ENCODE measurements at regions not wholly inside any gene's neighbourhood (a gene's known extent, or its start where the extent isn't known, plus 50 kb on each side); places are given as distances from the start of the nearest gene placed in this dataset.
"Not testable (repeated sequence)": the region's sequence is repeated elsewhere in the genome, so short reads cannot be mapped to it uniquely, and the experiment has no call there.

GRCh38 chr5:79924936-79925893 lies 65.8 kb downstream of the MTX3 start:
- ChIA-PET CTCF (interaction anchor here (0.7 to 5.4 kb wide), 3 partner anchors 147 to 258 kb away, joined by 3 to 40 read pairs (median 3); no protein-coding TSS in a partner anchor), POLR2A (interaction anchor here (0.5 kb wide), 1 partner anchor 762 kb away, joined by 3 read pairs; no protein-coding TSS in a partner anchor)
- TF ChIP-seq CTCF (IDR thresholded peaks at IDR 0.05; ENCODE audit: insufficient read depth, low read length, missing control alignments), result peak; percentile 23
- no peak for DNase-seq (ENCODE audit: low read depth, low spot score)
- H3K4me3 ChIP-seq (ENCODE audit: low read depth, low read length), result no peak overlapping the region

GRCh38 chr5:79923431-79923830 lies 67.6 kb downstream of the MTX3 start:
- ChIA-PET POLR2A (no interaction called here), CTCF (interaction anchor here (1.3 to 5.4 kb wide), 2 partner anchors 10 to 160 kb away, joined by 4 to 40 read pairs; no protein-coding TSS in a partner anchor)
- no peak overlapping the region for H3K4me3 ChIP-seq (ENCODE audit: low read depth, low read length)
- no peak for TF ChIP-seq CTCF (IDR thresholded peaks at IDR 0.05; ENCODE audit: insufficient read depth, low read length, missing control alignments)
- no peak for DNase-seq (ENCODE audit: low read depth, low spot score)

- DNase-seq (ENCODE audit: low read depth, low spot score), result no peak
- H3K4me3 ChIP-seq (ENCODE audit: low read depth, low read length), result no peak overlapping the region
- ChIA-PET POLR2A (no interaction called here), CTCF (interaction anchor here (5.4 kb wide), 1 partner anchor 161 kb away, joined by 40 read pairs; no protein-coding TSS in a partner anchor)
- no peak for TF ChIP-seq CTCF (IDR thresholded peaks at IDR 0.05; ENCODE audit: insufficient read depth, low read length, missing control alignments)
These were observed 68.4 kb downstream of the MTX3 start for GRCh38 chr5:79922626-79923025.

- POLR2A ChIA-PET; CTCF ChIA-PET; DNase-seq (ENCODE audit: low read depth, low spot score); H3K4me3 ChIP-seq (ENCODE audit: low read depth, low read length): not testable (repeated sequence)
These were observed 83.6 kb downstream of the MTX3 start for GRCh38 chr5:79907452-79907851.

GRCh38 chr5:79902571-79902970 lies 88.5 kb downstream of the MTX3 start:
- POLR2A ChIA-PET; DNase-seq (ENCODE audit: low read depth, low spot score); CTCF ChIA-PET; H3K4me3 ChIP-seq (ENCODE audit: low read depth, low read length): not testable (repeated sequence)

GRCh38 chr5:79901631-79902030 lies 89.4 kb downstream of the MTX3 start:
- no peak overlapping the region for H3K4me3 ChIP-seq (ENCODE audit: low read depth, low read length)
- no peak for DNase-seq (ENCODE audit: low read depth, low spot score)
- no peak for TF ChIP-seq CTCF (IDR thresholded peaks at IDR 0.05; ENCODE audit: insufficient read depth, low read length, missing control alignments)
- ChIA-PET CTCF (no interaction called here), POLR2A (no interaction called here)

GRCh38 chr5:79898611-79899010 lies 92.5 kb downstream of the MTX3 start:
- ChIA-PET POLR2A (no interaction called here), CTCF (no interaction called here)
- TF ChIP-seq CTCF (IDR thresholded peaks at IDR 0.05; ENCODE audit: insufficient read depth, low read length, missing control alignments), result no peak
- H3K4me3 ChIP-seq (ENCODE audit: low read depth, low read length), result no peak overlapping the region
- no peak for DNase-seq (ENCODE audit: low read depth, low spot score)
